K562 (cell line): ENCODE measurements at regions not wholly inside any gene's neighbourhood (a gene's known extent, or its start where the extent isn't known, plus 50 kb on each side); places are given as distances from the start of the nearest gene placed in this dataset.

Source experiments
- ATAC-seq: fragments of 200-7000 bp; cut with Tn5 transposase; 3 replicates; pipeline ENCODE4 v1.9.1; 2020; ENCODE audit warnings: moderate library complexity
- BruUV-seq: library from RNA; stranded (reverse); fragments of 400-500 nt; replicated peaks from 2 replicates; lab custom pipeline; 2021; lab: Mats Ljungman, UMichigan
- CTCF ChIA-PET: fragments of 300-600 bp; formaldehyde crosslinking; extraction: SDS; loops from one replicate; lab custom pipeline; 2021; ENCODE audit warnings: low intra/inter-chr PET ratio; lab: Yijun Ruan, JAX
- POLR2A ChIA-PET: fragments of 300-600, 350-650 bp; sonication (Branson Sonifier 250); formaldehyde crosslinking; extraction: SDS; loops from one replicate; lab custom pipeline; 2021; ENCODE audit warnings: antibody characterized with exemption, inconsistent platforms; lab: Yijun Ruan, JAX
- DNase-seq, 4 experiments: peaks; one replicate each; pipeline versions ENCODE4 v3.0.0 to v3.0.0-alpha.2; 2011 to 2018; ENCODE audit warnings: low spot score in 3 of 4, mixed read lengths in 3 of 4; ENCODE audit errors: extremely low read depth in 1 of 4
- FAIRE-seq: peaks from 2 replicates; lab custom pipeline; 2011; peaks lifted over from hg19 to GRCh38; lab: Jason Lieb, UNC
- H2AFZ ChIP-seq: 2 replicates; pipeline ENCODE4 v1.6.0; 2011; ENCODE audit warnings: low read depth, low read length, control low read depth, inconsistent platforms
- H3K27ac ChIP-seq: fragments of 200-600 bp; 3 replicates; pipeline ENCODE4 v1.8.0; 2011; ENCODE audit warnings: low read depth, mild to moderate bottlenecking, control low read depth, inconsistent platforms, low read length, moderate library complexity, mixed read lengths; ENCODE audit errors: extremely low read depth
- H3K27me3 ChIP-seq, 2 experiments: fragments of 300-600 bp in 1 of 2; 2 replicates in 1 of 2; 3 replicates in 1 of 2; pipeline versions ENCODE4 v1.6.0 to v1.8.0; 2011; ENCODE audit warnings: inconsistent platforms in 2 of 2, low read length in 2 of 2, mild to moderate bottlenecking in 1 of 2, mixed read lengths in 1 of 2, moderate library complexity in 1 of 2; ENCODE audit not compliant: control insufficient read depth in 2 of 2, insufficient read depth in 2 of 2
- H3K36me3 ChIP-seq: fragments of 300-600 bp; 3 replicates; pipeline ENCODE4 v1.8.0; 2011; ENCODE audit warnings: mild to moderate bottlenecking, low read length, inconsistent platforms; ENCODE audit not compliant: control insufficient read depth, insufficient read depth
- H3K4me1 ChIP-seq, 2 experiments: fragments of 200-600 bp in 1 of 2; replicated peaks in 1 of 2; 2 replicates in 1 of 2; 3 replicates in 1 of 2; pipeline versions ENCODE4 v1.5.1 to v1.8.0; 2011; ENCODE audit warnings: inconsistent platforms in 2 of 2, low read length in 2 of 2, mild to moderate bottlenecking in 1 of 2, mixed read lengths in 1 of 2, moderate library complexity in 1 of 2; ENCODE audit not compliant: control insufficient read depth in 2 of 2, insufficient read depth in 2 of 2
- H3K4me2 ChIP-seq: 2 replicates; pipeline ENCODE4 v1.6.1; 2011; ENCODE audit warnings: low read length, control low read depth, inconsistent platforms, mixed read lengths; ENCODE audit not compliant: insufficient read depth
- H3K4me3 ChIP-seq: fragments of 200-600 bp; sonication (generic), shearing (Covaris generic); 2 replicates; pipeline ENCODE4 v1.5.1; 2016; ENCODE audit warnings: control low read depth, inconsistent platforms
- H3K79me2 ChIP-seq: fragments of 200-600 bp; 3 replicates; pipeline ENCODE4 v1.8.0; 2011; ENCODE audit warnings: low read length, inconsistent platforms; ENCODE audit not compliant: control insufficient read depth, insufficient read depth
- H3K9ac ChIP-seq, 2 experiments: 2 replicates each; pipeline versions ENCODE4 v1.6.0 to v1.6.1; 2011; ENCODE audit warnings: low read depth in 2 of 2, low read length in 2 of 2, control low read depth in 1 of 2, inconsistent platforms in 1 of 2, mild to moderate bottlenecking in 1 of 2, mixed read lengths in 1 of 2; ENCODE audit not compliant: insufficient read depth in 1 of 2
- H3K9me1 ChIP-seq: one replicate; pipeline ENCODE4 v1.6.0; 2011; ENCODE audit warnings: inconsistent platforms, mild to moderate bottlenecking, low read length, moderate library complexity; ENCODE audit not compliant: control insufficient read depth, insufficient read depth
- H3K9me3 ChIP-seq: replicated peaks from 2 replicates; pipeline ENCODE4 v1.5.1; 2011; ENCODE audit warnings: low read depth, low read length, inconsistent platforms; ENCODE audit not compliant: control insufficient read depth, insufficient read depth
- H4K20me1 ChIP-seq: replicated peaks from 2 replicates; pipeline ENCODE4 v1.6.1; 2011; ENCODE audit warnings: low read length, inconsistent platforms, mixed read lengths; ENCODE audit not compliant: control insufficient read depth, insufficient read depth
- CBX3 ChIP-seq, 2 experiments: IDR thresholded peaks; 1 replicate in 1 of 2; 2 replicates in 1 of 2; pipeline ENCODE4 v1.6.1; 2012; ENCODE audit warnings: inconsistent platforms in 2 of 2, low read length in 2 of 2, borderline replicate concordance in 1 of 2, control low read depth in 1 of 2
- CSDE1 ChIP-seq, 2 experiments: fragments of 450-650 bp; IDR thresholded peaks; 2 replicates each; pipeline ENCODE4 v1.6.1; 2016; ENCODE audit warnings: mild to moderate bottlenecking in 1 of 2
- E2F1 ChIP-seq: sonication (generic); formaldehyde crosslinking; IDR thresholded peaks from 2 replicates; pipeline ENCODE4 v1.8.1; 2023; ENCODE audit warnings: mild to moderate bottlenecking, missing genetic modification reagents, moderate library complexity
- ELF2 ChIP-seq: fragments of 250-450 bp; sonication (Bioruptor Pico); IDR thresholded peaks from 2 replicates; pipeline ENCODE4 v1.5.0; 2021; ENCODE audit warnings: mild to moderate bottlenecking
- FOXA3 ChIP-seq, 2 experiments: fragments of 450-650 bp in 1 of 2; sonication (generic) in 1 of 2; formaldehyde crosslinking; IDR thresholded peaks in 1 of 2; conservative IDR thresholded peaks in 1 of 2; 2 replicates each; pipeline versions ENCODE4 v1.4.0 to v1.8.0; 2020 to 2022; ENCODE audit warnings: mild to moderate bottlenecking in 2 of 2, missing genetic modification reagents in 1 of 2
- HEY1 ChIP-seq: fragments of 250-450 bp; sonication (Bioruptor Pico); IDR thresholded peaks from 2 replicates; pipeline ENCODE4 v1.5.0; 2020; ENCODE audit warnings: mild to moderate bottlenecking, moderate library complexity, borderline replicate concordance
- MIER1 ChIP-seq: fragments of 450-650 bp; IDR thresholded peaks from 2 replicates; pipeline ENCODE4 v1.6.1; 2016; ENCODE audit warnings: antibody characterized with exemption, mild to moderate bottlenecking, low read depth
- MITF ChIP-seq: IDR thresholded peaks from 2 replicates; pipeline ENCODE4 v1.6.1; 2014; ENCODE audit warnings: antibody characterized with exemption
- MYBL2 ChIP-seq, 2 experiments: fragments of 450-650 bp in 1 of 2; sonication (generic) in 1 of 2; formaldehyde crosslinking in 1 of 2; IDR thresholded peaks; 2 replicates each; pipeline versions ENCODE4 v1.6.1 to v1.8.1; 2017 to 2022; ENCODE audit warnings: borderline replicate concordance in 1 of 2, inconsistent platforms in 1 of 2, low read depth in 1 of 2, mild to moderate bottlenecking in 1 of 2, missing genetic modification reagents in 1 of 2, moderate library complexity in 1 of 2
- POLR2B ChIP-seq: fragments of 450-650 bp; IDR thresholded peaks from 2 replicates; pipeline ENCODE4 v1.6.1; 2018; ENCODE audit warnings: low read depth; ENCODE audit not compliant: partially characterized antibody
- SMAD3 ChIP-seq: fragments of 450-650 bp; formaldehyde crosslinking; conservative IDR thresholded peaks from 2 replicates; pipeline ENCODE4 v1.4.0; 2020; ENCODE audit warnings: mild to moderate bottlenecking
- TEAD4 ChIP-seq, 2 experiments: sonication (generic) in 1 of 2; formaldehyde crosslinking in 1 of 2; IDR thresholded peaks; 2 replicates each; pipeline versions ENCODE4 v1.6.1 to v1.8.0; 2012 to 2022; ENCODE audit warnings: borderline replicate concordance in 1 of 2, inconsistent platforms in 1 of 2, low read length in 1 of 2, mild to moderate bottlenecking in 1 of 2, missing genetic modification reagents in 1 of 2
- THRAP3 ChIP-seq: fragments of 450-650 bp; IDR thresholded peaks from 2 replicates; pipeline ENCODE4 v1.6.1; 2016; ENCODE audit warnings: mild to moderate bottlenecking, inconsistent platforms, borderline replicate concordance
- WHSC1 ChIP-seq: IDR thresholded peaks from one replicate; pipeline ENCODE4 v1.6.1; 2012; ENCODE audit warnings: low read length, control low read depth, inconsistent platforms
- ZNF184 ChIP-seq: sonication (generic); formaldehyde crosslinking; IDR thresholded peaks from 2 replicates; pipeline ENCODE4 v1.5.0; 2020; ENCODE audit warnings: missing genetic modification reagents
- ZNF23 ChIP-seq: fragments of 250-450 bp; sonication (Bioruptor Pico); IDR thresholded peaks from 2 replicates; pipeline ENCODE4 v1.4.0; 2020; ENCODE audit warnings: mild to moderate bottlenecking
- WGBS: fragments of 100-300 bp; shearing (Covaris generic); methylation state at CpG from one replicate; pipeline ENCODE4 v1.1.6; 2016; ENCODE audit warnings: low coverage, mixed read lengths; ENCODE audit not compliant: insufficient coverage; ENCODE audit errors: missing lambda C conversion rate; 5-methylcytosine and 5-hydroxymethylcytosine counted together
- in situ Hi-C: fragments of 300-500 bp; cut with MboI; formaldehyde crosslinking; loops from 4 replicates; pipeline ENCODE4 v1.15.0; 2018; ENCODE audit warnings: inconsistent platforms, mixed read lengths
- intact Hi-C: fragments of 100-400 bp; cut with micrococcal nuclease; formaldehyde crosslinking; loops from 2 replicates; pipeline ENCODE4 v1.14.2; 2022

GRCh38 chrY:19406246-19406645 is 338.3 kb downstream of the KDM5D start (continued):
- no peak for TF ChIP-seq POLR2B

- no CpG with 5 or more reads among the region's 4 CpGs for WGBS
- H3K27me3 ChIP-seq = no peaks in the 10 kb centered on the region
- no peaks in the 10 kb centered on the region for H3K36me3 ChIP-seq
- intact Hi-C loops (no loop called here), in situ Hi-C loops (no loop called here)
- no peak for DNase-seq
- H3K9me1 ChIP-seq = no peaks in the 10 kb centered on the region
- H3K4me3 ChIP-seq = no peak overlapping the region
- ChIA-PET CTCF (no interaction called here), POLR2A (no interaction called here)
- no peak overlapping the region for H3K9ac ChIP-seq
- H3K4me1 ChIP-seq = no peaks in the 10 kb centered on the region
- no peak overlapping the region for H3K27ac ChIP-seq
- no peaks in the 10 kb centered on the region for H3K9me3 ChIP-seq
- H4K20me1 ChIP-seq = no peaks in the 10 kb centered on the region
- no TSS peak for BruUV-seq
- FAIRE-seq = no peak
- no peak overlapping the region for H2AFZ ChIP-seq
- no peaks in the 10 kb centered on the region for H3K79me2 ChIP-seq
- TF ChIP-seq ZNF184 (CRISPR knock-in tag) = no peak
- no peak for TF ChIP-seq THRAP3
- no peak for TF ChIP-seq MIER1
- TF ChIP-seq ELF2 = no peak
- TF ChIP-seq E2F1 (CRISPR knock-in tag) = no peak
- no peak for TF ChIP-seq MYBL2 (IDR thresholded peaks at IDR 0.05; ENCODE audit: low read depth)
- TF ChIP-seq MYBL2 (CRISPR knock-in tag; IDR thresholded peaks at IDR 0.05; ENCODE audit: borderline replicate concordance) = no peak
- no peak for TF ChIP-seq TEAD4 (IDR thresholded peaks at IDR 0.05; ENCODE audit: low read length)
- no peak for TF ChIP-seq TEAD4 (CRISPR knock-in tag; IDR thresholded peaks at IDR 0.05; ENCODE audit: borderline replicate concordance)
- TF ChIP-seq ZNF23 (CRISPR knock-in tag) = no peak
- no peak for TF ChIP-seq CBX3 (IDR thresholded peaks at IDR 0.05; ENCODE audit: borderline replicate concordance in 1 of 2, low read length in 2 of 2)
- TF ChIP-seq WHSC1 = no peak
- no peak for TF ChIP-seq MITF
- no peak for TF ChIP-seq CSDE1 (IDR thresholded peaks at IDR 0.05)
- no peak for TF ChIP-seq HEY1
- TF ChIP-seq FOXA3 (CRISPR knock-in tag; conservative IDR thresholded peaks at IDR 0.05 in 1 of 2, IDR thresholded peaks at IDR 0.05 in 1 of 2) = no peak
- no peak for TF ChIP-seq SMAD3 (CRISPR knock-in tag)
- H3K4me2 ChIP-seq = no peak overlapping the region
- ATAC-seq = no peak
Observed at GRCh38 chrY:19405598-19405997, 338.9 kb downstream of the KDM5D start.
